OCI-LY3 (cell line): ENCODE measurements at regions not wholly inside any gene's neighbourhood (a gene's known extent, or its start where the extent isn't known, plus 50 kb on each side); places are given as distances from the start of the nearest gene placed in this dataset.

ENCODE experiments used
- H2AFZ ChIP-seq: fragments of 200-600, 300-600 bp; shearing (Covaris generic); 2 replicates; pipeline ENCODE4 v1.6.0; 2014; ENCODE audit warnings: antibody characterized with exemption, low read depth, low read length
- H3K27ac ChIP-seq: fragments of 200-600, 300-600 bp; sonication (generic); 2 replicates; pipeline ENCODE4 v1.5.1; 2014; ENCODE audit warnings: mild to moderate bottlenecking, low read length, moderate library complexity, mixed read lengths
- H3K27me3 ChIP-seq: fragments of 200-600, 300-600 bp; sonication (generic); 2 replicates; pipeline ENCODE4 v1.6.1; 2014; ENCODE audit warnings: low read depth, low read length, mixed read lengths
- H3K36me3 ChIP-seq: fragments of 200-600, 300-600 bp; sonication (generic); replicated peaks from 2 replicates; pipeline ENCODE3; 2014; ENCODE audit warnings: low read depth, low read length, mixed read lengths
- H3K4me1 ChIP-seq: fragments of 300-600, 200-600 bp; sonication (generic); 2 replicates; pipeline ENCODE4 v1.6.1; 2014; ENCODE audit warnings: low read length, mixed read lengths
- H3K4me2 ChIP-seq: fragments of 200-600, 300-600 bp; sonication (generic); 2 replicates; pipeline ENCODE4 v1.6.1; 2014; ENCODE audit warnings: low read length, mixed read lengths
- H3K4me3 ChIP-seq: fragments of 300-600, 200-600 bp; sonication (generic); 2 replicates; pipeline ENCODE4 v1.5.1; 2014; ENCODE audit warnings: antibody characterized with exemption, mild to moderate bottlenecking, low read length, moderate library complexity
- H3K79me2 ChIP-seq: fragments of 300-600, 200-600 bp; shearing (Covaris generic); 2 replicates; pipeline ENCODE4 v1.6.1; 2014; ENCODE audit warnings: mild to moderate bottlenecking, low read length, mixed read lengths
- H3K9ac ChIP-seq: fragments of 300-600, 200-600 bp; shearing (Covaris generic); 2 replicates; pipeline ENCODE4 v1.6.0; 2014; ENCODE audit warnings: mild to moderate bottlenecking, low read length, moderate library complexity
- H3K9me3 ChIP-seq: fragments of 200-600, 300-600 bp; shearing (Covaris generic); 2 replicates; pipeline ENCODE4 v1.6.1; 2014; ENCODE audit warnings: low read length, mixed read lengths; ENCODE audit not compliant: insufficient read depth
- H4K20me1 ChIP-seq: fragments of 200-600, 300-600 bp; sonication (generic); 2 replicates; pipeline ENCODE4 v1.6.1; 2016; ENCODE audit warnings: low read length, mixed read lengths; ENCODE audit not compliant: insufficient read depth
- CTCF ChIP-seq: fragments of 200-600, 300-600 bp; sonication (generic); IDR thresholded peaks from 2 replicates; pipeline ENCODE4 v1.5.1; 2014; ENCODE audit warnings: antibody characterized with exemption, low read length, low read depth
- EZH2phosphoT487 ChIP-seq: fragments of 200-600 bp; shearing (Covaris generic); IDR thresholded peaks from 2 replicates; pipeline ENCODE4 v1.6.1; 2018; ENCODE audit warnings: antibody characterized with exemption, mixed run types, low read depth

GRCh38 chr18:34357944-34358580 lies 133.3 kb upstream of the NOL4 start:
- Histone ChIP-seq H3K27me3 (no peaks in the 10 kb centered on the region), H3K4me3 (no peak overlapping the region), H3K4me2 (0 out of 2 replicates have a peak overlapping the region, but pooled peaks have one; percentile 53), H3K79me2 (no peaks in the 10 kb centered on the region), H3K4me1 (peaks cover 16% of the 10 kb centered on the region), H3K9me3 (no peaks in the 10 kb centered on the region), H3K27ac (no peak overlapping the region), H2AFZ (no peak overlapping the region; the same call in 1 of the 2 replicates), H4K20me1 (no peaks in the 10 kb centered on the region), H3K9ac (no peak overlapping the region), H3K36me3 (no peaks in the 10 kb centered on the region)
- TF ChIP-seq CTCF = no peak
- no peak for TF ChIP-seq EZH2phosphoT487

- peak overlapping the region; percentile 53 for H3K4me2 ChIP-seq
- no peaks in the 10 kb centered on the region for H3K79me2 ChIP-seq
- H3K4me1 ChIP-seq = peaks cover 16% of the 10 kb centered on the region
- peak overlapping the region; percentile 22; the same call in 1 of the 2 replicates for H2AFZ ChIP-seq
- no peaks in the 10 kb centered on the region for H3K27me3 ChIP-seq
- H3K4me3 ChIP-seq = peak overlapping the region; percentile 22
- H3K9ac ChIP-seq = no peak overlapping the region; the same call in 1 of the 2 replicates
- no peaks in the 10 kb centered on the region for H3K9me3 ChIP-seq
- H4K20me1 ChIP-seq = no peaks in the 10 kb centered on the region
- H3K27ac ChIP-seq = no peak overlapping the region
- TF ChIP-seq CTCF (peak; percentile 24; the same call in 1 of the 2 replicates), EZH2phosphoT487 (no peak)
- no peaks in the 10 kb centered on the region for H3K36me3 ChIP-seq
Measured at GRCh38 chr18:34358923-34359322, 134.2 kb upstream of the NOL4 start.

GRCh38 chr18:34364699-34365098 lies 140.0 kb upstream of the NOL4 start:
- H3K4me3 ChIP-seq = no peak overlapping the region
- no peaks in the 10 kb centered on the region for H3K79me2 ChIP-seq
- TF ChIP-seq EZH2phosphoT487 (no peak), CTCF (no peak)
- no peaks in the 10 kb centered on the region for H3K36me3 ChIP-seq
- peaks cover 12% of the 10 kb centered on the region for H3K4me1 ChIP-seq
- H3K27me3 ChIP-seq = no peaks in the 10 kb centered on the region
- no peak overlapping the region for H3K4me2 ChIP-seq
- no peak overlapping the region for H3K27ac ChIP-seq
- H4K20me1 ChIP-seq = no peaks in the 10 kb centered on the region
- H3K9me3 ChIP-seq = no peaks in the 10 kb centered on the region
- H2AFZ ChIP-seq = no peak overlapping the region
- H3K9ac ChIP-seq = no peak overlapping the region

GRCh38 chr18:34370704-34371395 lies 146.1 kb upstream of the NOL4 start:
- TF ChIP-seq EZH2phosphoT487 = no peak
- TF ChIP-seq CTCF = no peak
- Histone ChIP-seq H3K9me3 (no peaks in the 10 kb centered on the region), H3K4me2 (no peak overlapping the region), H3K27ac (no peak overlapping the region), H3K4me1 (peaks cover 6% of the 10 kb centered on the region; the same call in 1 of the 2 replicates), H3K79me2 (no peaks in the 10 kb centered on the region), H4K20me1 (no peaks in the 10 kb centered on the region), H3K4me3 (no peak overlapping the region), H2AFZ (no peak overlapping the region), H3K27me3 (no peaks in the 10 kb centered on the region), H3K36me3 (no peaks in the 10 kb centered on the region), H3K9ac (no peak overlapping the region)
